ENCODE measurements at regions not wholly inside any gene's neighbourhood (a gene's known extent, or its start where the extent isn't known, plus 50 kb on each side); places are given as distances from the start of the nearest gene placed in this dataset.

DNA sequence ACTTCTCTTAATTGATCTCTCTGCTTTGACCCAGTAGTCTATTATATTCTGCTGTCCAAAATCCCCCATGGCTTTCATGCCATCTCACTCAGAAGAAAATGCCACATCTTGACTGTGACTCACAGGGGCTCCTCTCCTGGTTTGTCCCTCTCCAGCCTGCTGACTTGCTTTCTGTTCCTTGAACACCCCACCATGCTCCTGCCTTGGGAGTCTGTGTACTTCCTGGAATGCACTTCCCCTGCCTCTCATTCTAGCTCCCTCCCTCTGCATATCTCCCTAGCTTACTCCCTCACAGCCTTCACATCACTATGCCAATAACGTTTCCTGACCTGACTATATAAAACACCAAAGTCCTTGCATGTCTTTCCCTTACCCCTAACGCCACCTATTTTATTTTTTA, 167.2 kb downstream of the TRIB2 start:
- no peak for DNase-seq
- TF ChIP-seq POLR2A (IDR thresholded peaks at IDR 0.05): no peak
- TF ChIP-seq, protein P1, sequence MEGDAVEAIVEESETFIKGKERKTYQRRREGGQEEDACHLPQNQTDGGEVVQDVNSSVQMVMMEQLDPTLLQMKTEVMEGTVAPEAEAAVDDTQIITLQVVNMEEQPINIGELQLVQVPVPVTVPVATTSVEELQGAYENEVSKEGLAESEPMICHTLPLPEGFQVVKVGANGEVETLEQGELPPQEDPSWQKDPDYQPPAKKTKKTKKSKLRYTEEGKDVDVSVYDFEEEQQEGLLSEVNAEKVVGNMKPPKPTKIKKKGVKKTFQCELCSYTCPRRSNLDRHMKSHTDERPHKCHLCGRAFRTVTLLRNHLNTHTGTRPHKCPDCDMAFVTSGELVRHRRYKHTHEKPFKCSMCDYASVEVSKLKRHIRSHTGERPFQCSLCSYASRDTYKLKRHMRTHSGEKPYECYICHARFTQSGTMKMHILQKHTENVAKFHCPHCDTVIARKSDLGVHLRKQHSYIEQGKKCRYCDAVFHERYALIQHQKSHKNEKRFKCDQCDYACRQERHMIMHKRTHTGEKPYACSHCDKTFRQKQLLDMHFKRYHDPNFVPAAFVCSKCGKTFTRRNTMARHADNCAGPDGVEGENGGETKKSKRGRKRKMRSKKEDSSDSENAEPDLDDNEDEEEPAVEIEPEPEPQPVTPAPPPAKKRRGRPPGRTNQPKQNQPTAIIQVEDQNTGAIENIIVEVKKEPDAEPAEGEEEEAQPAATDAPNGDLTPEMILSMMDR (IDR thresholded peaks at IDR 0.05): no peak
- ATAC-seq: peak in 1 of 4 donors; percentile 41
- intact Hi-C loops (cut with DNase I): loop anchor here in 2 of 10 donors (5.0 kb wide), 2 partner anchors 47 to 57 kb away; no protein-coding TSS in a partner anchor
- Histone ChIP-seq H3K36me3 (no peaks in the 10 kb centered on the region), H3K4me1 (peaks cover 13 to 26% (median 22%) of the 10 kb centered on the region in 12 donors), H3K27ac (peak overlapping the region in 10 of 12 donors; percentile 0 to 72 (median 57)), H3K4me3 (no peak overlapping the region), H3K27me3 (no peaks in the 10 kb centered on the region), H3K9me3 (no peaks in the 10 kb centered on the region)
- 60 to 73% (median 65%) methylated on average over 2 of the region's 2 CpGs for WGBS, 4 donors

DNA sequence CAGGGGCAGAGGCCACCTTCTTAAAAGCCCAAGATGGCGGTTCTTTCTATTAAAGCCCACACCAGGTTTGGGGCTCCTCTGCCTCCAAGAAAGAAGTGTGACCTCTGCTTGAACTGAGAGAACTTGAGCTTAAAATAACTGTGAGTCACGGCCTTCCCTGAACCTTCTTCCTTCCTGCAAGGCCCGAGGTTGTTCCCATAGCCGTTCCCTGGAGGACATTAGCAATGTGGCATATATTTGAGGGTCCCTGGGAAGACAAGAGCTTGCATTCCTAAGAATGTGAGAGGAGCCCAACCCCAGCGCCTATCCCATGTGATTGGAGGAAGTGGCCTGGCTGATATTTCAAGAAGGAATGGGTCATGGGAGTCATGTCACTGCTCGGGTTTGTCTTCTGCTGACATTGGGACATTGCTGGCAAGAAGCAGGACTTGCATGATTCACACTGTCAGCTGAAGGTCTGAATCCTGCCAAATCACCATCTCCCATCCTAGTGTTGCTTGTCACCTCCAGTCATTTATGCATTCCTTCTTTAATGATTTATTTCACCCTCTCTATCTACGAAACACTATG, 168.1 kb downstream of the TRIB2 start:
- Histone ChIP-seq H3K4me3 (no peak overlapping the region), H3K4me1 (peaks cover 13 to 26% (median 22%) of the 10 kb centered on the region in 12 donors), H3K27ac (peak overlapping the region in 11 of 12 donors; percentile 22 to 72 (median 56)), H3K36me3 (no peaks in the 10 kb centered on the region), H3K9me3 (no peaks in the 10 kb centered on the region), H3K27me3 (no peaks in the 10 kb centered on the region)
- TF ChIP-seq, protein P1 (IDR thresholded peaks at IDR 0.05): no peak
- no peak for TF ChIP-seq POLR2A (IDR thresholded peaks at IDR 0.05)
- intact Hi-C loops (cut with DNase I): loop anchor here in 2 of 10 donors (5.0 kb wide), 2 partner anchors 47 to 57 kb away; no protein-coding TSS in a partner anchor
- peak; percentile 40 to 79 (median 58) for DNase-seq
- peak; percentile 51 to 90 (median 90) for ATAC-seq
- WGBS, 4 donors: 26 to 32% (median 27%) methylated on average over 7 of the region's 7 CpGs

DNA sequence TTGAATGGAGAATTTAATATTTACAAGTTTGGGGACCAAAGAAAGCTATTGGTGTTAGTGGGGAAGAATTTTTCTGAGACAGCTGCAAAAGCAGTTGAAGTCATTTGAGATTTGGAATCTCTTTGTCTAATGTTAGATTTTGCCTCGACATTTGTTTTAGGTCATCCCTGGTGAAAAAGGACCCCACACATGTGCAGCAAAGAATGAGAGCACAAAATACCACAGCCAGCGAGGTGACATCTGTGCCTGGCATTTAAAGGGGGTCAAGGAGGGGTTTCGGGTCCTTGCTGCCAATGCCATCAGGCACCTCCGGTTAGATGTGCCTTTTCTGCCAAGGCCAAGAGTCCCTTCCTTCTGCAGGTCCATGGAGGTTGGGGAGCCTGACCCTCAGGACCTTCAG, 173.3 kb downstream of the TRIB2 start:
- Histone ChIP-seq H3K9me3 (peaks cover 0 to 28% (median 6%) of the 10 kb centered on the region in 12 donors), H3K4me1 (peaks cover 4 to 11% (median 8%) of the 10 kb centered on the region in 12 donors), H3K27me3 (no peaks in the 10 kb centered on the region), H3K36me3 (no peaks in the 10 kb centered on the region), H3K27ac (no peak overlapping the region), H3K4me3 (no peak overlapping the region)
- ATAC-seq (no peak), DNase-seq (no peak)
- 82 to 94% (median 87%) methylated on average over 4 of the region's 4 CpGs for WGBS, 4 donors
- intact Hi-C loops (cut with DNase I): no loop called here
- TF ChIP-seq POLR2A (IDR thresholded peaks at IDR 0.05): no peak
- TF ChIP-seq, protein P1 (IDR thresholded peaks at IDR 0.05): no peak

DNA sequence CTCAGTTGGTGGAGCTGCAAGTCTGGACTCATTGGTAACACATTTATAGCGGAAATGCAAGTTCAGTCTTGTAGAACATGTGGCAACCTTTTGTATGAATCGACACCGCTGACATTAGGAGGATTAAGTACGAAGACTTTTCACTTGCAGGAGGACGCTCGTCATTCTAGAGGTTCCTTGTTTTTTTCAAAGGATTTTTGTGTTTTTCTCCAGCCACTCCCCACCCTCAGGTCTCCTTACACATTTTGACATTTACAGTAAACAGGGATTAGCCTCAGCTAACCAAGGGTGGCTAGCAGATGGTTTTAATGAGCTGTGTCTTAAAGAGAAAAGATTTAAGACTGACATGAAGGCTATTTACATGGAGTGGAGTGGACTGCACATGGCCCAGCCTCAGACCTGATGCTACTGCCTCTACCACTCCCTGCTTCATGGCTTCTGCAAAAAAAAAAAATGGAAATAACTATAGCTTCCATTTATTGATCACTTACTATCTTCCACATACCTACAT, 173.8 kb downstream of the TRIB2 start:
- Histone ChIP-seq H3K4me1 (peaks cover 0 to 6% (median 3%) of the 10 kb centered on the region in 12 donors), H3K36me3 (no peaks in the 10 kb centered on the region), H3K27ac (no peak overlapping the region), H3K27me3 (no peaks in the 10 kb centered on the region), H3K4me3 (no peak overlapping the region), H3K9me3 (peaks cover 0 to 32% (median 6%) of the 10 kb centered on the region in 12 donors)
- ATAC-seq: no peak
- TF ChIP-seq POLR2A (IDR thresholded peaks at IDR 0.05): no peak
- TF ChIP-seq, protein P1 (IDR thresholded peaks at IDR 0.05): no peak
- WGBS, 4 donors: 96 to 98% (median 97%) methylated on average over 6 of the region's 6 CpGs
- DNase-seq: no peak
- intact Hi-C loops (cut with DNase I): no loop called here

All from heart left ventricle (tissue), 16 donors.